Astrocyte (in vitro differentiated cells and primary cell): ENCODE measurements at regions not wholly inside any gene's neighbourhood (a gene's known extent, or its start where the extent isn't known, plus 50 kb on each side); places are given as distances from the start of the nearest gene placed in this dataset.

ENCODE experiments used
- DNase-seq: peaks from one replicate; pipeline ENCODE4 v3.0.0-alpha.2; 2010; ENCODE audit warnings: low read depth
- FAIRE-seq: peaks from 2 replicates; lab custom pipeline; 2011; peaks lifted over from hg19 to GRCh38; lab: Jason Lieb, UNC
- H2AFZ ChIP-seq: 2 replicates; pipeline ENCODE4 v1.6.0; 2012; ENCODE audit warnings: low read depth, low read length, inconsistent platforms
- H3K27ac ChIP-seq: 2 replicates; pipeline ENCODE4 v1.5.1; 2011; ENCODE audit warnings: low read depth, low read length, inconsistent platforms
- H3K27me3 ChIP-seq: 2 replicates; pipeline ENCODE4 v1.6.0; 2011; ENCODE audit warnings: low read length, inconsistent platforms; ENCODE audit not compliant: insufficient read depth
- H3K36me3 ChIP-seq: 2 replicates; pipeline ENCODE4 v1.5.1; 2011; ENCODE audit warnings: low read length, inconsistent platforms; ENCODE audit not compliant: insufficient read depth
- H3K4me1 ChIP-seq: 2 replicates; pipeline ENCODE4 v1.5.1; 2011; ENCODE audit warnings: low read length, inconsistent platforms; ENCODE audit not compliant: insufficient read depth
- H3K4me2 ChIP-seq: 2 replicates; pipeline ENCODE4 v1.6.0; 2012; ENCODE audit warnings: low read length, inconsistent platforms
- H3K4me3 ChIP-seq: 2 replicates; pipeline ENCODE4 v1.5.1; 2011; ENCODE audit warnings: low read depth, mild to moderate bottlenecking, low read length, inconsistent platforms; ENCODE audit not compliant: insufficient read depth
- H3K79me2 ChIP-seq: 2 replicates; pipeline ENCODE4 v1.6.0; 2012; ENCODE audit warnings: mild to moderate bottlenecking, low read length, inconsistent platforms; ENCODE audit not compliant: insufficient read depth
- H3K9ac ChIP-seq: 2 replicates; pipeline ENCODE4 v1.6.0; 2012; ENCODE audit warnings: mild to moderate bottlenecking, low read length, inconsistent platforms
- H3K9me3 ChIP-seq: 2 replicates; pipeline ENCODE4 v1.5.1; 2012; ENCODE audit warnings: low read depth, mild to moderate bottlenecking, low read length, inconsistent platforms; ENCODE audit not compliant: insufficient read depth
- H4K20me1 ChIP-seq: 2 replicates; pipeline ENCODE4 v1.6.0; 2012; ENCODE audit warnings: low read length, inconsistent platforms; ENCODE audit not compliant: insufficient read depth
- H3K27ac Mint-ChIP-seq: one replicate; pipeline ENCODE4 v1.8.0; 2021; ENCODE audit warnings: mild to moderate bottlenecking, mixed read lengths; ENCODE audit not compliant: unreplicated experiment
- H3K27me3 Mint-ChIP-seq: one replicate; pipeline ENCODE4 v1.8.0; 2021; ENCODE audit warnings: low read depth, mixed read lengths; ENCODE audit not compliant: unreplicated experiment
- H3K36me3 Mint-ChIP-seq: one replicate; pipeline ENCODE4 v1.8.0; 2021; ENCODE audit warnings: low read depth, mixed read lengths; ENCODE audit not compliant: unreplicated experiment
- H3K4me1 Mint-ChIP-seq: one replicate; pipeline ENCODE4 v1.8.0; 2021; ENCODE audit warnings: low read depth, mixed read lengths; ENCODE audit not compliant: unreplicated experiment
- H3K4me3 Mint-ChIP-seq: one replicate; pipeline ENCODE4 v1.8.0; 2021; ENCODE audit warnings: mild to moderate bottlenecking, moderate library complexity, mixed read lengths; ENCODE audit not compliant: unreplicated experiment
- H3K9me3 Mint-ChIP-seq: one replicate; pipeline ENCODE4 v1.8.0; 2021; ENCODE audit warnings: mild to moderate bottlenecking, mixed read lengths; ENCODE audit not compliant: unreplicated experiment
- EZH2 ChIP-seq: IDR thresholded peaks from 2 replicates; pipeline ENCODE4 v1.6.1; 2012; ENCODE audit warnings: mild to moderate bottlenecking, low read length, inconsistent platforms; ENCODE audit not compliant: insufficient read depth
- TF ChIP-seq, protein P1 (sequence below): IDR thresholded peaks from 2 replicates; pipeline ENCODE4 v1.5.1; 2011; ENCODE audit warnings: low read depth, mild to moderate bottlenecking, inconsistent platforms, low read length, moderate library complexity; ENCODE audit not compliant: insufficient read depth

- H3K36me3 ChIP-seq = no peaks in the 10 kb centered on the region
- Mint-ChIP-seq H3K27ac (no peak overlapping the region), H3K27me3 (no peaks in the 10 kb centered on the region), H3K4me1 (no peaks in the 10 kb centered on the region), H3K4me3 (no peak overlapping the region), H3K9me3 (no peaks in the 10 kb centered on the region), H3K36me3 (no peaks in the 10 kb centered on the region)
- no peak for FAIRE-seq
- H3K9ac ChIP-seq = no peak overlapping the region
- no peak overlapping the region for H3K4me2 ChIP-seq
- H3K4me1 ChIP-seq = no peaks in the 10 kb centered on the region
- no peak for TF ChIP-seq EZH2
- TF ChIP-seq, protein P1, sequence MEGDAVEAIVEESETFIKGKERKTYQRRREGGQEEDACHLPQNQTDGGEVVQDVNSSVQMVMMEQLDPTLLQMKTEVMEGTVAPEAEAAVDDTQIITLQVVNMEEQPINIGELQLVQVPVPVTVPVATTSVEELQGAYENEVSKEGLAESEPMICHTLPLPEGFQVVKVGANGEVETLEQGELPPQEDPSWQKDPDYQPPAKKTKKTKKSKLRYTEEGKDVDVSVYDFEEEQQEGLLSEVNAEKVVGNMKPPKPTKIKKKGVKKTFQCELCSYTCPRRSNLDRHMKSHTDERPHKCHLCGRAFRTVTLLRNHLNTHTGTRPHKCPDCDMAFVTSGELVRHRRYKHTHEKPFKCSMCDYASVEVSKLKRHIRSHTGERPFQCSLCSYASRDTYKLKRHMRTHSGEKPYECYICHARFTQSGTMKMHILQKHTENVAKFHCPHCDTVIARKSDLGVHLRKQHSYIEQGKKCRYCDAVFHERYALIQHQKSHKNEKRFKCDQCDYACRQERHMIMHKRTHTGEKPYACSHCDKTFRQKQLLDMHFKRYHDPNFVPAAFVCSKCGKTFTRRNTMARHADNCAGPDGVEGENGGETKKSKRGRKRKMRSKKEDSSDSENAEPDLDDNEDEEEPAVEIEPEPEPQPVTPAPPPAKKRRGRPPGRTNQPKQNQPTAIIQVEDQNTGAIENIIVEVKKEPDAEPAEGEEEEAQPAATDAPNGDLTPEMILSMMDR = peak; percentile 59
- no peaks in the 10 kb centered on the region for H3K9me3 ChIP-seq
- H4K20me1 ChIP-seq = no peaks in the 10 kb centered on the region
- H3K27ac ChIP-seq = no peak overlapping the region
- H3K4me3 ChIP-seq = no peak overlapping the region
- no peak overlapping the region for H2AFZ ChIP-seq
- no peaks in the 10 kb centered on the region for H3K79me2 ChIP-seq
- DNase-seq = no peak
- H3K27me3 ChIP-seq = no peaks in the 10 kb centered on the region
Observed at GRCh38 chr9:12464910-12465512, 228.2 kb upstream of the TYRP1 start.

- H3K4me3 Mint-ChIP-seq = no peak overlapping the region
- H2AFZ ChIP-seq = no peak overlapping the region
- no peaks in the 10 kb centered on the region for H3K4me1 ChIP-seq
- no peak overlapping the region for H3K4me3 ChIP-seq
- no peaks in the 10 kb centered on the region for H3K36me3 ChIP-seq
- TF ChIP-seq, protein P1 = no peak
- no peak for TF ChIP-seq EZH2
- no peaks in the 10 kb centered on the region for H3K36me3 Mint-ChIP-seq
- no peaks in the 10 kb centered on the region for H3K27me3 Mint-ChIP-seq
- H3K79me2 ChIP-seq = no peaks in the 10 kb centered on the region
- H3K27me3 ChIP-seq = no peaks in the 10 kb centered on the region
- H3K27ac Mint-ChIP-seq = no peak overlapping the region
- DNase-seq (no peak), FAIRE-seq (no peak)
- no peak overlapping the region for H3K27ac ChIP-seq
- H3K9me3 Mint-ChIP-seq = no peaks in the 10 kb centered on the region
- H3K4me1 Mint-ChIP-seq = no peaks in the 10 kb centered on the region
- no peak overlapping the region for H3K9ac ChIP-seq
- H4K20me1 ChIP-seq = no peaks in the 10 kb centered on the region
- H3K9me3 ChIP-seq = no peaks in the 10 kb centered on the region
- no peak overlapping the region for H3K4me2 ChIP-seq
Observed at GRCh38 chr9:12469084-12469483, 224.1 kb upstream of the TYRP1 start.

DNA sequence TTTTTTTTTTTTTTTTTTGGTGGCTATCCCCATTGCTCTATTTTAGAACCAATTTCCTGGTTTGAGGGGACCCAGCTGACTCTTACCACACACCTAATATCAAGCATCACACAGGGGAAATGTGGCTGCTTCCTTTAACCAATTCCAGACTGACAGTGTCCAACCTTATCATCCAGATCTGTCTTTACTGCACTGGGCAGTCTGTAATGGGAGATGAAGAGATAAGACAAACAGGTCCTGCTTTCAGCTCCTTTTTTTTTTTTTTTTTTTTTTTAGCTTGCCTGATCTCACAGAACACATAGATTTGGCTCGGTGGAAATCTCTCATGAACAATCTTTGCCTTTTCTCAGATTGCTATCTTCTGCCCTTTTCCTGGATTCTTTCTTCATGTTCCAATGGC lies 198.8 kb upstream of the TYRP1 start:
- H3K9me3 Mint-ChIP-seq = no peaks in the 10 kb centered on the region
- H3K4me1 Mint-ChIP-seq = no peaks in the 10 kb centered on the region
- FAIRE-seq (no peak), DNase-seq (no peak)
- no peaks in the 10 kb centered on the region for H3K27me3 Mint-ChIP-seq
- no peaks in the 10 kb centered on the region for H3K36me3 Mint-ChIP-seq
- no peaks in the 10 kb centered on the region for H3K27me3 ChIP-seq
- H3K9ac ChIP-seq = no peak overlapping the region
- no peaks in the 10 kb centered on the region for H3K4me1 ChIP-seq
- H3K9me3 ChIP-seq = no peaks in the 10 kb centered on the region
- TF ChIP-seq, protein P1 = no peak
- TF ChIP-seq EZH2 = no peak
- no peaks in the 10 kb centered on the region for H4K20me1 ChIP-seq
- H3K4me3 ChIP-seq = no peak overlapping the region
- H3K27ac ChIP-seq = no peak overlapping the region
- H2AFZ ChIP-seq = no peak overlapping the region
- H3K36me3 ChIP-seq = no peaks in the 10 kb centered on the region
- no peak overlapping the region for H3K4me3 Mint-ChIP-seq
- H3K4me2 ChIP-seq = no peak overlapping the region
- H3K27ac Mint-ChIP-seq = no peak overlapping the region
- H3K79me2 ChIP-seq = no peaks in the 10 kb centered on the region
